ENCODE measurements at regions not wholly inside any gene's neighbourhood (a gene's known extent, or its start where the extent isn't known, plus 50 kb on each side); places are given as distances from the start of the nearest gene placed in this dataset.

DNA sequence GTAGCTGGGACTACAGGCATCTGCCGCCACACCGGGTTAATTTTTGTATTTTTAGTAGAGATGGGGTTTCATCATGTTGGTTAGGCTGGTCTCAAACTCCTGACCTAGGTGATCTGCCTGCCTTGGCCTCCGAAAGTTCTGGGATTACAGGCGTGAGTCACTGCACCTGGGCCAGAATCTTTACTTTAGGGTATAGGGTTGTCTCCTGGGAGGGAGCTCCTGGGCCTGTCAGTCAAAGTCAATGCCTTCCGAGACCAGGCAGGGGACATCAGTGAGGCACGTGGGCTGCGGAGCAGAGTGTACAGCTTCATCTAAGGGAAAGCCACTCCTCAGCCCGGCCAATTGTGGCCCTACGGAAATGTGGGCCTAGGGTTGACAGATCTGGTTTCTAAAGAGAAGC lies 108.6 kb downstream of the FGF18 start:
- TF ChIP-seq, protein P1, sequence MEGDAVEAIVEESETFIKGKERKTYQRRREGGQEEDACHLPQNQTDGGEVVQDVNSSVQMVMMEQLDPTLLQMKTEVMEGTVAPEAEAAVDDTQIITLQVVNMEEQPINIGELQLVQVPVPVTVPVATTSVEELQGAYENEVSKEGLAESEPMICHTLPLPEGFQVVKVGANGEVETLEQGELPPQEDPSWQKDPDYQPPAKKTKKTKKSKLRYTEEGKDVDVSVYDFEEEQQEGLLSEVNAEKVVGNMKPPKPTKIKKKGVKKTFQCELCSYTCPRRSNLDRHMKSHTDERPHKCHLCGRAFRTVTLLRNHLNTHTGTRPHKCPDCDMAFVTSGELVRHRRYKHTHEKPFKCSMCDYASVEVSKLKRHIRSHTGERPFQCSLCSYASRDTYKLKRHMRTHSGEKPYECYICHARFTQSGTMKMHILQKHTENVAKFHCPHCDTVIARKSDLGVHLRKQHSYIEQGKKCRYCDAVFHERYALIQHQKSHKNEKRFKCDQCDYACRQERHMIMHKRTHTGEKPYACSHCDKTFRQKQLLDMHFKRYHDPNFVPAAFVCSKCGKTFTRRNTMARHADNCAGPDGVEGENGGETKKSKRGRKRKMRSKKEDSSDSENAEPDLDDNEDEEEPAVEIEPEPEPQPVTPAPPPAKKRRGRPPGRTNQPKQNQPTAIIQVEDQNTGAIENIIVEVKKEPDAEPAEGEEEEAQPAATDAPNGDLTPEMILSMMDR (conservative IDR thresholded peaks at IDR 0.05; ENCODE audit: low read length): no peak
- no peak for TF ChIP-seq EZH2phosphoT487 (IDR thresholded peaks at IDR 0.05; ENCODE audit: borderline replicate concordance, low read depth, low read length)

Measured in OCI-LY7 (cell line).